GM19025 (cell line): ENCODE measurements at regions not wholly inside any gene's neighbourhood (a gene's known extent, or its start where the extent isn't known, plus 50 kb on each side); places are given as distances from the start of the nearest gene placed in this dataset.
"Not testable (repeated sequence)": the region's sequence is repeated elsewhere in the genome, so short reads cannot be mapped to it uniquely, and the experiment has no call there.

Experiments
- ATAC-seq: cut with Tn5 transposase; IDR thresholded peaks from one replicate; pipeline ENCODE4 v1.9.1; 2021; ENCODE audit warnings: mild to moderate bottlenecking, low read depth, moderate library complexity; ENCODE audit not compliant: unreplicated experiment

DNA sequence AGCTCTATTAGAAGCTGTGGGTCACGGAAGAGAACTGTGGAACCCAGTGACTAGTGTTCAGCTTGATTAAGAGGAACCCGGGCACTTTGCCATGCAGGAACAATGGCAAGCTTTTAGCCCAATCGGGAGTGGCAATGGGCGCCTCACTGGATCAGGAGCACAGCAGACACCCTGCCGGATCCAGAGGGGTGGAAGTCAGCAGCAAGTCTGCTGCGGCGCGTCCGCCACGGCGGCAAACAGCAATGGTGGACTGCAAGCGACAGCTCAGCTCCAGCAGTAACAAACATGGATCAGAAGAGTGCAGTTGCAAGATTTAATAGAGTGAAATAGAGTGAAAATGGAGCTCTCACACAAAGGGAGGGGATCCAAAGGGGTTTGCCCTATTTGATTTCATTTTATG lies 220.8 kb upstream of the EPHA3 start:
- not testable (repeated sequence) for ATAC-seq

DNA sequence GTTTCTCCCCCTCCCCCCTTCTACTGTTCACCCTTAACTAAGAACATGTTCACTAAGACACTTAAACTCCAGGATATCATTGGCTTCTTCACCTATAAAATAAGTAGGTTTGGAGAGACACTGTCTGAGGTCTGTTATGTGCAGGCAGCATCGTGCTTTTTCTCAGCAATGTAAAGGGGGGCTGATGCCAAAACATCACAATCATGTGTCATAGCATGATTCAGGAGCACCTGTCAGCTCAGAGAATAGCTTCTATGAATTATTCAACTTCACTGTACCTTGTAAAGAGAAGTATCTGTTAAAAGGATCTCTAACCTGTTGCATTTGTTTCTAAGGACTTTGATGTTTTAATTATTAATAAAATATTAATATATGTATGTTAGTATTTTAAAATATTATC lies 211.4 kb upstream of the EPHA3 start:
- no peak for ATAC-seq

DNA sequence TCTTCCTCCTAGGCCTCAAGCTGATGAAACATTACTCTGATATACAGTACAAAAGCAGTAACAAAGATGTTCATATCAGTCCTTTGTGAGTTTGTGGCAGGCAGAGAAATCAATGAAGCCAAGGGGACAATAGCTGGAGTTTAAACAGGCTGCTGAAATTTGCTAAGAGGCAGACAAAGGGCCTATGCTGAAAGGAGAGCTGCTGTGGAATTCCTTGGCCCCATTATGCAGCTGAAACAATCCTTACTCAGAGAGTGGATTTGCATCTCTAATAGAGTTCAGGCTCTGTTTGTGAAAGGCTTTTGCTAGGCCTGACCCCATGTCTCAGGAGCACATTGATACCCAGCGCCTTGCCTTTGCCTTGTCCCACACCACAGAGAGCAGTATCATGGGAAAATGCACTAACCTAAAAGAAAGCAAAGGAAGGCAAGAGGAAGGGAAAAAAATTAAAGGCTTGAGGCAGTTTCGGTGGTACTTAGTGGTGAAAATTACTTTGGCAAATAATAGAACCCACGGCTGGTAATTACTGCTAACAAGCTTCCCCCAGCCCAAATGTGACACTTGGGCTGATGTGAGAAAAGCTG lies 195.0 kb upstream of the EPHA3 start:
- ATAC-seq = no peak

DNA sequence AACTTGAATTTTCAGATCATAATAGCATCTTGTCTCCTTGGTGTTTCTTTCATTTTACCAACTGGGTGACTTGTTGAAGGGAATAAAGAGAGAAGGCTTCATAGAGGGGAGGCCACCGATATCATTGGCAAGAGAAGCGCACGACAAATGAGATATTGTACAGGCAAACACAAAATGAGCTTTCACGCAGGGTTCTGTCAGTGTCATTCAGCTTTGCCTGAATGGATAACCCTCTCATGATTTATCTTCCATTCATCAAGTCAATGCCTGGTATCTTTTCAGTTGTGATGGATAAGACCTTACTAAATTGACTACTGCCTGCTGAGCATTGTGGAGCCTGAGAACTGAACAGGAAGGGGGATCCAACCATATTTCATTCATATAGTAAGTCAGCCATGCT lies 188.6 kb upstream of the EPHA3 start:
- no peak for ATAC-seq

DNA sequence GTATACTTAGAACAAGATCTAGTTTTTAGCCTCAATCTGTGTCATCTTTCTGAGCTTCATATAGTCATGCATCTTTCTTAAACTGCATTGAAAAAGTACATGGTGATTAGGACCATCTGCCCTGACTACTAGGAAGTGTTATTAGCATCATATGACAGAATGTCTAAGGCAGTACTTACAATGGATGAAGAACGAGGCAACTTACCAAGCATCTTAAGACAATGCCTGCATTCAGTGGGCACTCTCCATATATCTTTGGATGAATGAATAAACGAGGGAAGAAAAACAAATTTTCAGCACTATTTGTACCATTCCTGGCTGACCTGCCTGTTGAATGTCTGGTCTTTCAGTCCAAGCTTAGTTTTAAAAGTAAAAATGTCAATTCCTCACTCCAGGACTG lies 185.4 kb upstream of the EPHA3 start:
- no peak for ATAC-seq

DNA sequence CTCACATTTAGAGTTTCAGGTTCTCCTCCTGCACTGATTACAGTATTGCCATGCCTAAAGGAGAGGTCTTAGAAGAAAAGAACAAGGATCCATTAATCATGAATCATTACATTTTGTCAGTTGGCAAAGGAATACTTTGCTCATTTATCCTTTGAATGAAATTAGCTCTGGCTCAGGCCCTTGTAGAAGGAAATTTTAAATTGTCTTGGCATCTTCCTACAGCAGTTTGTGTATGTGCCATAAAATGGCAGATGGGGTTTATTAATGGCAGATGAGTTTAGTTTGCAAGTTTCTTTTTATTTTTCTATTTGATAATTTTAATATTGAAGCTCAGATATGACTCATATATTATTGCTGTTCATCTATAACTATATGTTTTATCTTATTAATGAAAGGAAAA lies 181.2 kb upstream of the EPHA3 start:
- no peak for ATAC-seq

DNA sequence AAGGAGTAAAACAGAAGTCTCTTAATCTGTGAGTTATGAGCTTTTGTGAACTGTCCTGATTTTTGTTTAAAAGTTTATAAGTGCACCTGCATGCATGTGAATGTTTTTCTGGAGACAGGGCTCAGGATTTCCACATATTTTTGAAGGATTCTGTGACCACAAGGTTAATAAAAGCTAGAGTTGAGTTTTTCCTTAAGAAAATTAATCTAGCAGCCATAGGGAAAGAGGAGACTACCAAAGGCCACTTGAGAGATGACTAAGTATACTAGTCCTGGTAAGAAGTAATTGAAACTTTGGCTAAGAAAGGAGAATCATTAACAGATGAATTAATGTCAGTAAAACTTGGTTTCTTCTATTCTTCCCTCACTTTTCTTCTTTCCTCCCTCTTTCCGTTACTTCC lies 176.8 kb upstream of the EPHA3 start:
- ATAC-seq = no peak

DNA sequence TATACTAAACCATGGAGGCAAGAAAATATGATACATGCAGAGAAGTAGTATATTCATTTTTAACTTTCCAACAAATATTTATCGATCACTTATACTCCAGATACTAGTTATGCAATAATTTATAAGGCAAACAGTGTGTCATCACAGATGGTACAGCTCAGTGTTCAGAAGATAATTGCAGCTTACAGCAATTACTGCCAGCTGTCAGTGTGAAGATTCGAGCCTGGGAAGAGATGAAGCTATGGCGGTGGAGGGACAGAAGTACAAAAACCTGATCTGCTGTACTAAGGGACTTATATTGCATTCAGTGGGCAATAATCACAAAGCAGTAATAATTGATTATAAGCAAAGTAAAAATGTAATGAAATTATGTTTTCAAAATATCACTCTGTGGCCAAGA lies 170.6 kb upstream of the EPHA3 start:
- no peak for ATAC-seq

DNA sequence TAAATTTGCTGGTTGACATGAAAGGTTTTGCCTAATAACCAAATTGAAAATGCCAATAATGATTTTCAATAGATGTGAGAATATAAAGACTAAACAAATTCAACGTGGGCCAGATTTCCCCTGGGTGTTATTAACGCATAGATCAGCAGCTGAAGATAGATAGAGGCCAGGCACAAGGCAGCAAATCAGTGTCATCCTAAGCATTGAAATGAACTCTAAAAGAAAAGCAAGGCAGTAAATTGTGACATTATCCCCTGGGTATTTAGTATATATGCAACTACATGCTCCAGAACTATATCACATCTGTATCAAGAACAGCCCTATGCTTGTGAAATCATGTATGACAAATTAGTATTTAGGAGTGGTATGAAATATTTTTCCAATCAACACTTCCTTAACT lies 167.1 kb upstream of the EPHA3 start:
- no peak for ATAC-seq

DNA sequence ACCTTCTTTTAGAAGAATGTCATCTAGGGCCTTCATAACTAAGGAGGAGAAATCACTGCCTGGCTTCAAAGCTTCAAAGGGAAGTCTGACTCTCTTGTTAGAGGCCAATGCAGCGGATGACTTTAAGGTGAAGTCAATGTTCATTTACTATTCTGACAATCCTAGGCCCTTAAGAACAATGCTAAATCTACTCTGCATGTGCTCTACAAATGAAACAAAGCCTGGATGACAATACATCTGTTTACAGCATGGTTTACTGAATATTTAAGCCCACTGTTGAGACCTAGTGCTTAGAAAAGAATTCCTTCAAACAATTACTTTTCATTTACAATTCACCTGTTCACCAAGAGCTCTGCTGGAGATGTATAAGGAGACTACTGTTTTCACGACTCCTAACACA lies 160.4 kb upstream of the EPHA3 start:
- ATAC-seq = no peak

DNA sequence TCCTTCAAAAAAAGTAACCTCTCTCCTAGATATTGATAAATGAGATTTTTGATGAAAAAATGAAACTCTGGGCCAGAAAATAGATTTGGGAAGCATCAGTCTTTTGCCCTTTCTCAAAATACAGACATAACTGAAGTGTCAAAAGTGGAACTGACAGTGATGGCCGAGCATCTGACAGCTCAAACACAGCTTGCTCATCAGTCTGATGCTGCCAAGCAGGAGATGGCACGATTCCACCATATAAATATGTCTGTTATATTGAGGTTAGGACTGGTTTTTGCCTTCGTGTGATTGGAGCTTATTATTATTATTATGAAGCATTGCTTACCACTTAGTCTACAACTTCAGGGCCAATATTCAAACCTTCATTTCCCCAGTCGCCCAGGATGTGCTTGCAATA lies 152.6 kb upstream of the EPHA3 start:
- ATAC-seq = no peak

DNA sequence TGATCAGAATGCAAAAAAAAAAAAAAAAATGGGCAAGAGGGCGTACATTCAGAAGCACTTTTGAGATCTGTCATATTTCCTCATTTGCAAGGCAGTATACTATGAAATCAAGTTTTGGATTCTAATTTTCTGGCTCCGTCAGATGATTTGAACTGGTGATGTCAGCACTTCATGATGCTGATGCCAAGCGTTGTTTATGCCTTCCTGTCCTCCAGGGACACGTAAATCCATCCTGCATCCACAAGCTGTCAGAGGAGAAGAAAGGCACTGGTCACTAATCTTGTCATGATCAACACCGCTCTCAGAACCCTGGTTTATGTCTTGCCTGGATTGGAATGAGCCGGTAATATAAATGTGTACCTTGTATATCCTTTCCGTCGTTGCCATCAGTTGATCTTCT lies 152.1 kb upstream of the EPHA3 start:
- no peak for ATAC-seq

DNA sequence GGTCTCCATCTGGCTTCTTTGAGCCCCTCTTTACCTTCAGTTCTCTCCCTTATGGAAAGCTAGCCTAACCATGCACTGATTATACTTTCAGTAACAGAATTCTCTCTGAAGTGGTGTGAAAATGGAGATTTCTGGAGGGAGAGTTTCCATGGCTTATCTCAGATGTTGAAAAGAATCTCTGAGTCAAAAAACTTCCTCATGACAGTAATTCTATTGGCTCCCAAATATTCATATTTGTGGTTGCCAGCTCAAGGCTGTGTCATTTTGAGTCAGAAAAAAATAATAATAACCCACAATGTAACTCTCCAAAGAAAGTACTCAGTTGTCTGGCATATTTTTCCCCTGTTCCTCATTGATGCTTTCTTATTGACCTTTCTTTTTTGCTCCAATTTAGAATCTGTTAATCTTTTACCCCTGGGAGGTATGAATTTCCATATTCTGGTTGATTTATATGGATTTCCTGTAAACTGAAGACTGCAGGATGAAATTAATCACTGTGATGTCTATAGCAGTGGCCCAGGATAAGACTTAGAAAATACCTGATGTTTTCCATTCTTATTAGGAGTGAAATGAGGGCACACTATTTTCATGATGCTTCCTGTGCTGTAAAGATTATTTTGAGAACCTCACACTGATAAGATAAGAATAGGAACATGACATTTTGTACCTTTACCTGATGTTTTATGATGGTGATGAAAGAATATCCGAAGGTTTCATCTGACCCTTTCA lies 149.5 kb upstream of the EPHA3 start:
- no peak for ATAC-seq

DNA sequence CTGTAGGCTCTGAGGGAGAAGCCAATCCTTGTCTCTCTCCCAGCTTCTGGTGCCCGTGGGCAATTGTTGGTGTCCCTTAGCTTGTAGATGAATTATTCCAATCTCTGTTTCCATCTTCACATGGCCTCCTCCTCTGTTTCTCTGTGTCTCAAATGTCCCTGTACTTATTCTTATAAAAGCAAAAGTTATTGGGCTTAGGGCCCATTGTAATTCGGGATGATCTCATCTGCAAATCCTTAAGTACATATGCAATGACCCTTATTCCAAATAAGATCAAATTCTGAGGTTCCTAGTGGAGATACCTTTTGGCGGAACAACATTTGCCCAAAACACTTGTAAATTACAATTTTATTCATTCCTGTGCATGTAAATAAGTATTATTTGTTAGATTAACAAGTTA lies 147.4 kb upstream of the EPHA3 start:
- ATAC-seq = no peak

DNA sequence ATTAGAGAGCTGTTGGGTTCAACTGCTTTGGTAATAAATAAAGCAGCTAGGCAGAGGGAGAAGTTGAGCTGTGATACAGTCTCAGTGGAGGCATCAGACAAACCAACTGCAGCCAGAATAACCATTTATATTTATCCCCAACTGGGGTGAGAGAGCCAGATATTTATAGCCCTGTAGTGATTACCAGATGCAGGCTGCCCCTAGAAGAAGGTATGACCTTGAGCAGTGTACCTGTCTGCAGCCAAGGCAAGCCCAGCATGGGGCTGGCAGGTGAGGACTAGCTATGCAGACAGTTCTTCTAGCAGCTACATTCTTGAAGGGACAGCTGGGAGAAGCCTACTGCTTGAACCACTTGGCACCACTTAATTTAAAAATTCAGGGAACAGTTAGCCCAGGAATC lies 144.4 kb upstream of the EPHA3 start:
- no peak for ATAC-seq

DNA sequence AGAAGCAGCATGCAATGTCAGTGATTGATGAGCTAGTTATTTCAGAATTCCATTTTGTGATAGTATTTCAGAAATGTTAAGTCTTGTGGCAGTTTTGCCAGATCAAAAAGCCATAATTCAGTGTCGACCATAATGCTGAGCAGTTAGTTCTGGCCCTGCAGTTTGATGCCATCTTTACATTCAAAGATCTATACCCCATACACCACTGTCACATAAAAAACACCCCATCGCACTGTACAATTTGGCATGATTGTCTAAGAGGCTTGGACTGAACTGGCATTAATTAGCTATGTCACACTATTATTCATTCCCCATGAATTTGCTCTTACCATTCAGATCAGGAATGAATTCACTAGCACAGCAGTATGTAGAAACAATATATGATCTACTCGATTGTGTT lies 127.7 kb upstream of the EPHA3 start:
- ATAC-seq = no peak

DNA sequence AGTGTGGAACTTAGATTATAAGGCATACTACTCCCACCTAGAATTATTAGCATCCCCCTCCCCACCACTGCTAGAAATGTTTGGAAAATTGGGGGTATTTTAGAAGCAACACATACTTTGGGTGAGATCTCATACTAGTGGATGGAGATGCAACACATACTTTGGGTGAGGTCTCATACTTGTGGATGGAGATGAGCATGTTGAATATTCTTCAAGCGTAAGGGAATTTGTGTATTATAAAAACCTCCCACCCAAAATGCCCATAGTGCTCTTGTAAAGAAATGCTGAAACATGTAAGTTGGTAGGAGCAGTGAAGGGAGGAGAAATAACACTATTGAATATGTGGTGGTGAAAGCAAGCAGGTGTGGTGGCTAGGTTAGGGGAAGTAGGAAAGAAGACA lies 124.0 kb upstream of the EPHA3 start:
- ATAC-seq = no peak

DNA sequence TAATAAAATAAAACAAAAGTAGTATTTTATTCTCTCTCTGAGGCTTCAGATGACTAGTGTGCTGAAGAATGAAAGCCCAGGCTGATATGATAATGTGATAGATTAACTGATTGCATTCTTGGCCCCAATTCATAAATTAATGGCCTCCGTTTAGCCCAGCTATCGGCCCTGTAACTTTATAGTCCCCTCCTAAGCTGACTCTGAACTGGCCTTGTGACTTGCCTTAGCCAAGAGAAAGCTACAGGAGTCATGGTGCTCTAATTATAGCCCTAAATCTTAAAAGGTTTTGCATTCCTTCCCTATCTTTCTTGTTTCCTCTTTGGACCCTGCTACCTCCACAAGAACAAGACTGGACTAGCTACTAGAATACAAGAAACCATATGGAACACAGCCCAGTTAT lies 123.2 kb upstream of the EPHA3 start:
- no peak for ATAC-seq

DNA sequence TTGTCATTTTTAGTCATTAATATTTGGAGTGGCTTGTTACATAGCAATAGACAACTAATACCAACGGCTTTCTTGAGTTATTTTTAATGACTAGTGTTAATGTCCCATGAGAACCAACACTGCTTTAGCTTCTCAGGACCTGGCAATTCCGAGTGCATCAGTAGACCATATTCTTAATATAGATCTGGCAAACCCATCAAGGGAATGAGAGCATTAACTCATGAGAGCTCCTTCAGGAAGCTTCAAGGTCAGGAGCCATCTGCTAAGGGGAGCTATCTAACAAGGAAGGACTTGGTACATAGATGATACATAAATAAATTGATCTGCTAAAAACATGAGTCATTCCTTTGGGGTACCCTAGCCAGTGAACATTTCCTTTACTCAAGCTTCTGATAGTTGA lies 122.6 kb upstream of the EPHA3 start:
- ATAC-seq = no peak

DNA sequence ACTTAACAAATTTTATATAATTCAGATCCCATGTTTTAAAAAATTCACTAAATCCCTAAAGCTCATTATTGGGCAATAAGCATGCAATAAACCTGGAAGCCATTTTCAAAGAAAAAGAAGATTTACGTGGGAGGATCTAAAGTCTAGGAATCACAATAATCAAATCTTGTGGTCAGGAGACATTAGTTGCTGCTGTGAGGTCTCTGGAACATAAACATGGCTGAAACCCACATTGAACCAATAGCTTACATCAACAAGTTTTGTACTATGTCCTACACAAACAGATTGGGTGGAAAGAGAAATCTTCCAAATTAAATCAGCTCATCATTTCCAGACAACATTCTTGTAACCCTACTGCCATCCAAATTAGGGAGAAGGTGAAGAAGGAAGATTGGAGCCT lies 121.9 kb upstream of the EPHA3 start:
- ATAC-seq = no peak

DNA sequence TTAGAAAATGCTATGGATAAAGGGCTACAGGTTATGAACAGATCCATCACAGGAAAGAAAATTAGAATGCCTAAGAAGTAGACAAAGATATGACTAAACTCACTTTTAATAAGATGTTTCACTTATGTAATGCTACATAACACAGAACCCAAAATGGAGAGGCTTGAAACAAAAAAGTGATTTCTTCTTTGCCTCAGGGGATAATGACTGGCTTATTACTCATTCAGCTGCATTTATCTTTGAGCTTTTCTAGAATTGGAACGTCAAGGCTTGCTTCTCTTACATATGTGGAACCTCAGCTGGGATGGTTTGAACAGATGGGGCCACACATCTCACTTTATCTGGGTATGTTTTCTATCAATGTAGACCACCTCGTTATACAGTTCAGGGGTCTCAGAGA lies 120.6 kb upstream of the EPHA3 start:
- ATAC-seq = no peak

DNA sequence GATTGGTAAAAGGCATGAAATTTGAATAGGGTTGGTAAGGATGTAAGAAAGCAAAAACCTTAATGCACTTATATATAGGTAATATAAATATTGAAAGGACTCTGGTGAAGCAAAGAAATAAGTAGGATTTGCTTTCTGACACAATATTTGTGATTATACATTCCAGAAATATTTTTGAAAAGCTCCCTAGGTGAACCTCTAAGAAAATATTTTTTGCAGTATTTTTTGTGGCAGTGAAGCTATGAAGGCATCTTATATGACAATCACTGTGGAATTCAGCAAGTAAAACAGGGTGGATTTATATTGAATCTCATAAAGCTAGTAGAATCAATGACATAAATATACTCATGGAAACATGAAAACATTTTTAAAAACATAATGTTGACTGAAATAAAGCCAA lies 119.6 kb upstream of the EPHA3 start:
- ATAC-seq = no peak

DNA sequence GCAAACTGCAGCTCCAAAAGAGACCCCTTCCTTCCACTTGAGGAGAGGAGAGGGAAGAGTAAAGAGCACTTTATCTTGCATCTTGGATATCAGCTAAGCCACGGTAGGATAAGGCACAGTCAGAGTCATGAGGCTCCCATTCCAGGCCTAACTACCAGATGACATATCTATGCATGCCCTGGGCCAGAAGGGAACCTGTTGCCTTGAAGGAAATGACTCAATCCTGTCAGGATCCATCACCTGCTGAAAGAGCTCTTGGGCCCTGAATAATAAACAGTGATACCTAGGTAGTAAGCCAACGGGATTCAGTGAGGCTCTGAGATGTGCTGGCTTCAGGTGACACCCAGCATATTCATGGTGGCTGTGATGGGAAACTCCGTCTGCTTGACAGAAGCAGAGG lies 118.5 kb upstream of the EPHA3 start:
- no peak for ATAC-seq
